ENCODE measurements at regions not wholly inside any gene's neighbourhood (a gene's known extent, or its start where the extent isn't known, plus 50 kb on each side); places are given as distances from the start of the nearest gene placed in this dataset.

DNA sequence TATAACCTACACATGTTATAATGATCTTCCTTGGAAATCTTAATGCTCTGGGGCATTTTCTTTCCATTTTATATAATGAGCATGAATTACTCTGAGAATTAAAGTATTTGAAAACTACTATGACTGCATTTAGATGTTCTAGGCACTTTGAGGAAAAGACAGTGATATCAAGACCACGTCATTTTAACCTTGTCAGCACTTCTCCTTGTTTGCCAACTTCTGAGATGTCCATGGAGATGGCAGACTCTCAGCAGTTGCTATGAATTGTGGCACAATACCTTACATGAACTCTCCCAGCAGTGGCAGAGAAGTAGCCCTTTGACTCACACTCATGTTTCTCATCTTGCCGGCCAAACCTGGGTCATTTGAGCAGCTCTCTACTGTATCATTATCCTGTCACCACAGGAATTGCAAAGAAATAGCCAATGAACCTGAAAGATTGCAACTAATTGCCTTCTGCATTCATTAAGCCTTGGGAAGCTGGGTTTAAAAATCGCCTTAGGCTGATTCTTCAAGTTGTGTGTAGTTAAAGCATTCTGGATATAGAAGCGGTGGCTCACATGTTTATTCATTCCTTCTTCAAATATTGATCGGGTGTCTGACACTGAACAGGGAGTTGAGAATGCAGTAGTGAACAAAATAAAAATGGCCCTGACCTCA is 272.2 kb upstream of the CFAP20DC start:
- no peak for DNase-seq

- DNase-seq = no peak
Observed at GRCh38 chr3:59320080-59320479, 270.3 kb upstream of the CFAP20DC start.

DNA sequence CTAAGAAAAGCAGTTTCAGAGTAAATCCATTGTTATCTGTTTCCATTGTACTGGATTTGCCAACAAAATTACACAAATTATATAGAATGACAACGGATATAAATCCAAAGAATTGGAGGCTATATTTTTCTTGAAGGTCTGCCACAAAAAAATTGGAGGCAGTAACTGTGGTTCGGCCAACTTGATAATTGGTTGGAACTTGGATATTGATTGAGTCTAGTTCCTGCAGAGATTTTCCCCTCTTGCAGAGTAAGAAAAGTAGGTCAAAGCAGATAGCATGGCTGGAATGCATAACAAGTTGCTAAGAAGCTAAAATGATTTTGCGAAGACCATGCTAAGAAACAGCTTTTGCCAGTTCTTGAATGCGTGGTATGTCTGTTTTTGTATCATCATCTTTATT is 269.6 kb upstream of the CFAP20DC start:
- DNase-seq = no peak

- no peak for DNase-seq
Observed at GRCh38 chr3:59318881-59319280, 269.1 kb upstream of the CFAP20DC start.

- DNase-seq = no peak
Observed at GRCh38 chr3:59317386-59317785, 267.6 kb upstream of the CFAP20DC start.

DNA sequence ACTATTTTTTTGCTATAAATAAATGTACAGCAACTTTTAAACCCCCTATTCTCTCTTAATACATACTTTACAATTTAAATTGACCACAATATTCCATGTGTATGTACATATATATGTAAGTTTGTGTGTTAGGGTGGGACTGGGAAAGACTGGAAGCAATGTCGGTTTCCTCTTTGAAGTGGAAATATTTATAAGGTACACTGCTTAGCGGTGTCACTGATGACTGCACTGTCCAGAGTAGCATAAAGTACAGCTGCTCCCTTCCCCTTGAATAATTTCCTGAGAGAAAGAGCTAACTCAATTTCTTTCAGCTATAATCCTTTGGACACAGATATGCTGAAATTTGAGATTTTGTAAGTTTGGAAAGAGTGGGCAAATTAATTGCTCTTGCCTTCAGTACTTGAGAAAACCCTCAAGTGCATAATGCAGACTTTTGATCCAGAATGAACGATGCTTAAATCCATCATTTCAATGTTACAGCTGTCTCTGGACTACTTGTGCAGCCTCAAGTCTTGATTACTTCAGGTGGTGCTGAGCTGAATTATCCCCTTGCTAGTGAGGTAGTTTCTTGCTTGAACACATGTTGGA is 267.0 kb upstream of the CFAP20DC start:
- DNase-seq = no peak

- peak; percentile 49 for DNase-seq
Observed at GRCh38 chr3:59313365-59313764, 263.5 kb upstream of the CFAP20DC start.

DNA sequence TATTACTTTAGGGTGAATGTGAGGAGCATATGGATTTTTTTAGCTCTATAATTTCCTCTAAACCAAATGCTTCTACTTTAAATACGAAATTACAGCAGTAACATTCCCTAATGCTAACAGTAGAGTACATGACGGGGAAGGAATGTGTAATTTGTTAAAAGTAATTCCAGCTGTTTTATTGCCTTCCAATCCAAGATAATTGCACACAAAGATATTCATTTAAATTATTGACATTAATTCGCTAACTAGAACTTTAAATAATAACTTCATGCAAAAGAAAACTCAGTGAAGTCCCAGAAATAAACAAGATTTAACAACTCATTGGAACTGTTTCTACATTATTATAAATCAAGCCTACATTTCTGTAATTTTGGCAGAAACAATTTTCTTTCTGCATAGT is 261.4 kb upstream of the CFAP20DC start:
- no peak for DNase-seq

DNA sequence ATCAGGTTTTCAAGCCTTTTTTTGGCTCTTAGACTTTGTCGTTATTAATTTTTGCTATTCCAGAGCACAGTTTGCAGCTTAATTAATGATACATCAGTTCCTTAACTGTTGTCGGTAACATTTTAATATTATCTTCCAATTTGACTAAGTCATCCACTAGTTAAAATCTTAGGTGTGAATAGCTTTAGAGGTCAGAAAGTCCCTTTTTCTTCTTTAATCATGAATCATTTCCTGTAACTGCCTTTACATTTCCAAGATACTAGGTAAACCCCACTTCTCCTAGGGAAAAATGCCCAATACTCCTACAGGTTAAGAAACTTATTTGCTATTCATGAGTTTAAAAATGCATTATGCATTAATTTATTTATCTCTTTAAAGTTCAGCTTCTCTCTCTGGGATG is 260.9 kb upstream of the CFAP20DC start:
- no peak for DNase-seq

DNA sequence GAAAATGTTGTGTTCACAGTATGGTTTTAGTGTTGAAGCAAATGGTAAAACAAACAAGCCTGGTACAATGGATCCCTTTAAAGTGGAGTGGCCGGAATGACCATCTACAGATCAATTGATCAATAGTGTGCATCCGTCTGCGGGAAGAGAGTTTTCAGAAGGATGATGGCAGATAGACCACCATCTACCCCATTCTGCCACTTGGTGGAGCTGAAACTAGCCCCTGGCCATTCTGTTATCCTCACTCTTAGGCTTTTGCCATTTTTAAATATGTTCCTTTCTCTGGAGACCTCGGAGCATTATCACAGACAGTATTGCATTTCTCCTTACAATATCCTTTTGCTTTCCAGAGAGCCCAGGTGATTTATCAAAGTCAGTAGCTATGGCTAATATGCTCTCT is 258.9 kb upstream of the CFAP20DC start:
- no peak for DNase-seq

GRCh38 chr3:59308001-59308400 is 258.2 kb upstream of the CFAP20DC start:
- DNase-seq = no peak

DNA sequence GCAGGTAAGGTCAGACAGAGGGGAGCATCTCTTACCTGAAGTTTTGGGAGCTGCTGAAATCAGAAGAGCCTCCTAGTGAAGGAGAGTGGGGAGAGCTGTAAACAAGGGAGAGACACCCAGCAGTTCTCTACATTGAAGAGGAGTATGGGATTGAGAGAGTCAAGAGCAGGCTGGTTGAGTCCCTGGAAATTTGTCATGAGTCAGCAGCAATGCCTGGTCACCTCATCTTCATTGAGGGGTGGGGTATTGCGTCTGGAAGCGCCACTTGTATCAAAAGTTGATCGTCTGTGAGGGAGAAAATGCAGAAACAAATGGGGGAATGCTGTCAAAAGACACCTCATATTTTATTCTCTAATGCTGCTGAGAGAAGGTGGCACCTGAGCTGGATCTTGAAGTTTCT is 256.6 kb upstream of the CFAP20DC start:
- DNase-seq = no peak

GRCh38 chr3:59304296-59304695 is 254.5 kb upstream of the CFAP20DC start:
- no peak for DNase-seq

DNA sequence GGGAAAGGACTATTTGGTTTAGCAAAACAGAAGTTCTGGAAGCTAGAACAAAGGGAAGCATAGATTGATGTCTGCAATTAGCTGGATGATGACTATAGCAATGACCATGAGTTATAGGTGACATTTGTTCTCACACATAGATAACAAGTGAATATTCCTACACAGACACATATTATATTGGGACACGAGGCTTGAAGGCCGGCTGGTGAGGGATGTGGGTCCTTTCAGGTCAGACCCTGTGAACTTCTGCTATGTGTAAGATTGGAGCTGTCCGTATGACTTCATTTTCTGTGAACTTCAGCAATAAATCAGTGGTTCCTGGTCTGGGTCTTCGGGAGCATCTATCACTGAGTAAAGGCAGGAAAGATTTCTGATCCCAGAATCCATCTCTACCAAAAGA is 253.6 kb upstream of the CFAP20DC start:
- no peak for DNase-seq

- no peak for DNase-seq
Observed at GRCh38 chr3:59302442-59302841, 252.6 kb upstream of the CFAP20DC start.

DNA sequence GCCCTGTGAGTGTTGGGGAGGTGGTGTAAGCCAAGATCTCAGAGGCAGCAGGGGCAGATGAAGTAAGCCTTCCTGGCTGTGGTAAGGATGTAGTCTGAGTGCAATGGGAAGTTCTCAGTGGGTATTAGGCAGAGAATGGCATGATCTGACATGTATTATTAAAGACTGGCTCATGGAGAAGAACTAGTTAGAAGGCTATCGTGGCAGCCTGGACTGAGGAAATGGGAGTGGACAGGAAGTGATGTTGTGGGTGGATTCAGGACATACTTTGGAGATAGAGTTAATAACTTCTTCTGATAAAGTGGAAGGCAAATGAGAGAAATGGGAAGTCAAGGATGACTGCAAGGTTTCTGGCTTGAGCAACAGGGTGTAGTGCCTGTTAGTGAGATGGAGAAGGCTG is 250.9 kb upstream of the CFAP20DC start:
- no peak for DNase-seq

GRCh38 chr3:59299561-59299960 is 249.7 kb upstream of the CFAP20DC start:
- DNase-seq = no peak

DNA sequence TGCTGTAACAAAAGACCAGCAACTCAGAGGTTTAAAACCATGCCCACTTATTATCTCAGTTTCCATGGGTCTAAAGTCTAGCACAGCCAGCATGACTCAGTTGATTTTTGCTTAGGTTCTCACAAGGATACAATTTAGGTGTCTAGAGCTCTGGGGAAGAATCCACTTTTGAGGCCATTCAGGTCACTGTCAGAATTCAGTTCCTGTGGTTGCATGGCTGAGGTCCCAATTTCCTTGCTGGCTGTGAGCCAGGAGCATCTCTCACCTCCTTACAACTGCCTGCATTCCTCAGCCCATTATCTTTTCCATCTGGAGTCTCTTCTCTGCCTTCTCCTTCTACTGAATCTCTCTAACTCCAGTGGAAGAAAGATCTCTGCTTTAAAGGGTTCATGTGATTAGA is 240.5 kb upstream of the CFAP20DC start:
- no peak for DNase-seq

DNA sequence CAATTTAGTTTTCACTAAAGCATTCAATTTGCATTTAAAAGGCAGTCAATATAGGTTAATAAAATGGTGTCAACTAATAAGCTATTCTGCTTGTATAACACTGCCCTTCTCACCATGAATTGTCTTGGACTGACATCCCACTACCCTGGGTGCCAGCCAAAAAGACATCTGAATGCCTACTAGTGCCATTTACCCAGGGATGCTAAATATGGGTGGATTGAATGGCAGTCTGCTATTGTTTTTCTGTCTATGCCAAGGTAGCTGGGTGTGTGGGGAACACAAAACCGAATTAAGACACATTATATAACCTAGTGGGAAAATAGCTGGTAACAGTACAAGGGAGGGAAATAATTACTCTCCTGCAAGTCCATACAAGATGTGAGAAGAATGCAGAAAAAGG is 240.0 kb upstream of the CFAP20DC start:
- DNase-seq = no peak

DNA sequence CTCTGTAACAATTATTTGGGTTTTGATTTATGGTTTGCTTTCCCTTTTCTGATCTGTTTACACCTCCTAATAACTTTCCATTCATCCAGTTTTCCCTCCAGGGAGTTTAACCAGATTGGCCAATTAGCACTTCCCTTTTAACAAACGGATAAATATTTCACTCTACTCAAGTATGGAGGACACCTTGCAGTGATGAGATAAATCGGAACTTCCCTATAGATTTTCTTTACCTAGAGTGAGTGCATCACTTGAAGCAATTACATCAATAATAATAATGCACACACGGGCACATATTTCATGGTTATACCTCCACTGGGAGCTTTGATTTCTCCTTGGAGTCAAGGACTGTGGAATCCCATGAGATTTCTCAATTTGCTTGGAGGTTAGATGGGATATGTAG is 239.1 kb upstream of the CFAP20DC start:
- no peak for DNase-seq

- DNase-seq = peak; percentile 13
Observed at GRCh38 chr3:59286791-59287531, 237.1 kb upstream of the CFAP20DC start.

GRCh38 chr3:59285560-59285959 is 235.7 kb upstream of the CFAP20DC start:
- DNase-seq = no peak

DNA sequence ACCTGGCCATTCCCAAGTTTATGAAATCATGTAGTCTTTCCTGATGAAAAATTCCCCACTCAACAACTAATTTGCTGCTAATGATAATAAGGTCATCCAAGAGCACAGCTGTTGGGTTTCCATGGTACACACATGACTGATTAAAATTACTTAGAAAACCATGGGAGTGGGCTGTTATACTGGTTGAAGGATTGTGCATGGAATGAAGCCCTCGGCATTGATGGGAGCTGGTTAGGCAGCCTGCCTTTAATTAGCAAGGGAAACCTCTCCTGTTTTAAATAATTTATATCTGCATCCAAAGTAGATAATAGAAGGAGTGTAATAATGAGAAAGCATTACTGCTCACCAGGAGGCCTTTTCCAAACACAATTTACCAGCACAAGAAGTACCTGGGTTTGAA is 235.1 kb upstream of the CFAP20DC start:
- DNase-seq = no peak

GRCh38 chr3:59280113-59280512 is 230.3 kb upstream of the CFAP20DC start:
- no peak for DNase-seq

GRCh38 chr3:59277816-59278215 is 228.0 kb upstream of the CFAP20DC start:
- no peak for DNase-seq

Data from activated naive CD4-positive, alpha-beta T cell treated with anti-CD3 and anti-CD28 coated beads, Interleukin-2, amount 50 U/mL, for 16 hours (primary cell).